Kidney glomerular epithelial cell (primary cell): ENCODE measurements at regions not wholly inside any gene's neighbourhood (a gene's known extent, or its start where the extent isn't known, plus 50 kb on each side); places are given as distances from the start of the nearest gene placed in this dataset.

Experiments used
- DNase-seq: peaks from one replicate; lab custom pipeline; 2025; lab: John Stamatoyannopoulos, UW

DNA sequence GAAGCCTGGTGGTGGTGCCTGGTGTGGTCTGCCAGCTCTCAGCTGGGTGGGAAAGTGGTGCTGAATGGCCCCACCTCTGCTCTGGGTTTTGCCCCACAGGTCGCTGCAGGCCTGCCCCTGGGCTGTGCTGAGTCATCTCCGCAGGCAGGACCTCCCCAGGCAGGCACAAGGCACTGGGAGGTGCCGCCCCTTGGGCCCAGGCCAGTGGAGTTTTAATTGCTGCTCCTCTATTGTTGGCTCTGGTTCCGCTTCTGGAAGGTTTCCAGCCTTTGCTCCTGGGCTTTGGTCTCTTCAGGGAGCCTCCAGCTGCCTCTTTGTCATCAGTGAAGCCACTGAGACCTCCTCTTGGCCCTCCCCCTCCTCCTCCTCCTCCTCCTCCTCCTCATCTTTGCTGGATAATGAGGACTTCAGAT, 180.3 kb upstream of the GRB10 start:
- DNase-seq = peak; percentile 78

DNA sequence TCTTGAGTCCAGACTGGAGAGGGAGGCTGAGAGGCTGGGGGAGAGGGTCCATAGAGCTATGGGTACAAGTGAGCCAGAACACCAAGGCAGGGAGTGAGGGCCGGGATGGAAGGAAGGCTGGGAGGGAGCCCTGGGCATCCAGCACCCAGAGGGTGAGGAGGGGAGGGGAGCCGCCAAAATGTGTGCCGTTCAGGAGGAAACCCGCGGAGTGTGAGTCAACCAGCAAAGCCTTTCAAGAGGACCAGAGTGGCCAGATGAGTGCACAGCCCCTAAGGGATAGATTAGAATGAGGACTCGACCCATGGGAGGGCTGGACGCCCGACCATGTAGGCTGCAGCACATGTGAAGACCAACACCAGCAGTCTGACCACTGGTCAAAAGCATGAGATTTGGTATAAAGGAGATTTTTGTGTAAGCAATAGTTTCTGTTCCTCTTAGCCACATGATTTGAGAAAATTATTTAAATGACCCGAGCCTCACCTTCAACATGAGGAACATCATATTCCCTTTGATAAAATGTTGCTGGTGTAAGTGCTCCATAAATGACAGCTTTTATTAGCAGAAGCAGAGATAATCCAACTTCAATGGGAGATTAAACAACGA, 179.7 kb upstream of the GRB10 start:
- DNase-seq = no peak

DNA sequence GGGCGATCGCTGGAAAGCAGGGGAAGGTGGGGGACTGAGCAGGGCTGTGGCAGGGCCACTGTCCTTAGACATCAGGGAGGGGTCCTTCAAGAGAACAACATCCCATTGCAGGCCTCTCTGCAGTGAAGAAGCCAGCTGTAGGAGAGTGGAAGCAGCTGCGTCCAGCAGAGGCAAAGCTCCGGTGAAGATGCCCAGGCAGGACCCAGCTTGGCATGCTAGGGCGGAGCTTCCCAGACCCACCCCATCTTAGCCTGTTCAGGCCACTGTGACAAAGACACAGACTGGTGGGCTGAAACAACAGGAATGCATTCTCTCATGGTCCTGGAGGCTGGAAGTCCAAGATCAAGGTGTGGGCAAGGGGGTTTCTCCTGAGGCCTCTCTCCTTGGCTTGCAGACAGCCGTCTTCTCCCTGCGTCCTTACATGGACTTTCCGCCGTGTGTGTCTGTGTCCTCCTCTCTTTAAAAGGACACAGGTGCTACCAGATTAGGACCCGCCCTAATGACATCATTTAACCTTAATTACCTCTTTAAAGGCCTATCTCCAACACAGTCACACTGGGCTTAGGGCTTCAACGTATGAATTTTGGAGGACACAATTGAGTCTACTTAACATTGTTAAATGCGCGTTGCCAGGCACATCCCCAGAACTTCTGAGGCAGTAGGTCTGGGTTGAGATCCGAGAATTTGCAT, 178.1 kb upstream of the GRB10 start:
- no peak for DNase-seq

DNA sequence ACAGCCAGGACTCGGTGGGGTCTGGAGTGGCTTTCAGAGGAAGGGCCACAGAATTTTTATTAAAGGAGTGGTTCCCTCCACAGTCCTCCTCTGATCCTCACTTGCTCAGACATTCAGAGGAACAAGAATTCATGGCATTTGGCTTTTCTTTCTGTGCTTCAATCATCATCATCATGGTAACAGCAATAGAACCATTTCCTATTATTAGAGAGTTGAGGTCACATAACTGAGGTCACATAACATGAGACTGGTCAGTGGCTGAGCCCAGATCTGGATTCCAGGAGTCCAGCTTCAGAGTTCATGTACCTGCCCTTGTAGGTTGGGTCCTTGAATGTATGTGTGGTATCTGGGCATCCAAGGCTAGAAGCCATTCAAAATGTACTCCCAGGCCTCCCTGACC, 177.3 kb upstream of the GRB10 start:
- no peak for DNase-seq

DNA sequence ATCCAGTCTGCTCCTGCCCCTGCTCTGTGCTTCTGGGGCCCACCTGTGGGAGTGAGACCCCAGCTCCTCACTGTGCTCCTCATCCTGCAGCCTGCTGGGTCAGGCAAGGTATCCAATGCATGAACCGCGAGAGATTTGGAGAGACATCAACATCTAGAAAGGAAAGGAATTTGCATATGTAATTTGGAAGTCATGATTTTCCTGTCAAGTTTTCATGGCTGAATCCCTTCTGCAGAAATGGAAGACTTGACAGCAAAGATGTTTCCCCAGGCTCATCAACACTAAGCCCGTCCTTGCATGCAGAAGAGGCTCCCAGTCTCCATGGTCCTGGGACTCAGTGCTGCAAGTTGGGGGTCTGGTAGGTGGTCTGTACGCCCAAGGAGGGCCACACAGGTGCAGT, 176.9 kb upstream of the GRB10 start:
- DNase-seq = no peak

DNA sequence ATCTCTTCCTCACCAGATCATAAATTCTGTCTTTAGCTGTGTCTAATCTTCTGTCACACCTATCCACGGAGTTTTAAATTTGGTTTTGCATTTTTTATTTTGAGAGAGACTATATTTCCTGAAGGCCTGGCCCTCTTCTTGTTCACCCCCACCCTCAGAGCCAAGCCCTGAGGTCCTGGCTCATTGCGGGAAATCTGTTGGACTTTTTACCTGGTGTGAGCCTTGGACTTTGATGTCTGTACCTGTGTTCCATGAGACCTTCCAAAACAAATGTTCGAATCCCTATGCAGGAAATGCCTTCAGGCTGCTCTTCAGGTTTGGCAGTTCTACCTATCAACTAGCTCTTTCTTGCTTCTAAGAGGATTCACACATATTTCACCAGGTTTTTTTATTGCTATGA, 175.2 kb upstream of the GRB10 start:
- DNase-seq = no peak

GRCh38 chr7:50957431-50957830, 174.7 kb upstream of the GRB10 start:
- no peak for DNase-seq

- no peak for DNase-seq
These were observed 173.9 kb upstream of the GRB10 start for GRCh38 chr7:50956522-50957155.

- no peak for DNase-seq
These were observed 172.0 kb upstream of the GRB10 start for GRCh38 chr7:50954716-50955115.

DNA sequence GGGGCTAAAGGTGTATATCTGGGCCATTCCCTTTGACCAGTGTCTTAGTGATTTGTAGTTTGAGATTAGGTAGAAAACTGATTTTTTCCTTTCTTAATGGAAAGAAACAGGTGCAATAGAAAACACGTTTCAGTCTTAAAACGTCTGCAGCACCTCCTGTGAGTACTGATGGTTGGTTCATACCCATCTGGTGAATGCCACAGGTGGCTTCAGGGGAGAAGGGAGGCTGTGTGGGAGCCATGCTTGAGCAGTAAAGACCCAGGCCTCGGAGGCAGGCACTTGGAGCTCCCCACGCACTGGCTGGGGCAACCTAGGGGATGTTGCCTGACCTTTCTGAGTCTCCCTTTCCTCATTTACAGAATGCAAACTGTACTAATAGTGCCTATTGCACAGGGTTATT, 171.5 kb upstream of the GRB10 start:
- DNase-seq = no peak

DNA sequence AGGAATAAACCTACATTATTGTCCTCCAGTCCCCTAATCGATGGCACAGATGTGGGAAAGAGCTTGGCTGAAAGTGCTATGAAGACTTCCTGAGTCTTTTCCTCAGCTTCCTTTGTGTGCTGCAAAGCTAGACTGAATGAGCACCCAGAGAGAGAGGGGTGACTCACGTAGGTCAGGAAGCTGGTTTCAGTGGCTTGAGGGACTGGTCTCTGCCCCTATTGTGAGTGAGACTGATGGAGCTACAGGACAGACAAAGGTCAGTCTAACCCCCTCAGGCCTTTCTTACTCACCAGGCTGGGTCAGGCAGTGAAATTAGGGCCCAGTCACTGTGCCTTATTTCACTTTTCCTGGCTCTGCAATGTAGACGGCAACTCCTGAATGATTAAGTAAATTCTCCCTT, 171.1 kb upstream of the GRB10 start:
- no peak for DNase-seq

- no peak for DNase-seq
These were observed 170.6 kb upstream of the GRB10 start for GRCh38 chr7:50953303-50953702.

GRCh38 chr7:50952544-50952943, 169.8 kb upstream of the GRB10 start:
- no peak for DNase-seq

DNA sequence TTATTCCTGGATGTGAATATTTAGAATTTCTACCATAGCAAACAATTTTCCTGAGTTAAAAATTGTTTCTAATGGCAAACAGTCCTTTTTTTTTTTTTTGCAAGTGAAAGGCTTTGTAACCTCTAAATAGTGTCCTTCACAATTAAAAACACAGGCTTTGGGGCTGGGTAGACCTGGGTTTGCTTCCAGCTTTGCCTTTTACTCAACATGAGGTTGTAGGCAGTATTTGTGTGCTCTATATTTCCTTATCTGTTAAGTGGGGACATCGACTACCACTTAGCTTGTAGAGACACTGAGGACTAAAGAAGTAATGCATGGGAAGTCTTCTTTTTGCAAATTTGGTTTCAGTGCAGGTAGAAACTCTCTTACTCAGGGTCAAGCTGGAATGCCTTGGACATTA, 169.4 kb upstream of the GRB10 start:
- DNase-seq = no peak

DNA sequence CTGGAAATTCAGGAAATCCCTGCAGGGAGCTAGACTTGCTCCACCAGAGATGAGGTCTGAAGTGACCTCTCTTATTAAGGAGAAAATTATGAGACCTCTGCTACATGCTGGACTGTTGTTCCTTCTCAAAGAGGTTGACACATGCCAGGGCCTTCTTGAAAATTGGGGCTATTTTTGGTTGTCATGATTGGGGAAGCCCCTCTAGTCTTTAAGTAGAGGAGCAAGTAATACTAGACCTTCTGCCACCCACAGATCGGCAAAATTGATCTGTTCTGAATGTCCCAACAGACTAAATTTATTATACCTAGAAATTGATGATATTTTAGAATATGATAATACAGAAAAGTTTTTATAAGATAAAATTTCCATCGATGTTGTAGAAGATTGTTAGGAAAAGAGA, 160.8 kb upstream of the GRB10 start:
- DNase-seq = no peak

DNA sequence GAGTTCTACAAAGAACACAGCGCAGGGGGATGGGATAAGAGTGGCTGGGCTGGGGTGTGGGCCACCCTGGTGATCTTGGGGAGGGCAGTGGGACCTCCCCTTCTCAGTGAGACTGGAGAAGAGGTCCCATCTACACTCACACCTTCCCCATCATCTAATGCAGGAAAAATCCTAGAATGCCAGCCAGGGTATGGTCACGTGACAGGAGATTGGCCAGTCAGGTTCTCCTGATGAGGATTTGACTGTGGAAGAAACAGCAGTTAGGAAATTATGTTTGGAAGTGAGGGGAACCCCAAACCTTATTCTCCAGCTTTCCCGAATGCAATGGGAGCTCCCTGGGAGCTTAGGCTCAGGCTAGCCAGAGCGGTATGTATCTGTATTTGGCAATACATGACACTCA, 158.8 kb upstream of the GRB10 start:
- no peak for DNase-seq

- no peak for DNase-seq
These were observed 157.9 kb upstream of the GRB10 start for GRCh38 chr7:50940621-50941020.

DNA sequence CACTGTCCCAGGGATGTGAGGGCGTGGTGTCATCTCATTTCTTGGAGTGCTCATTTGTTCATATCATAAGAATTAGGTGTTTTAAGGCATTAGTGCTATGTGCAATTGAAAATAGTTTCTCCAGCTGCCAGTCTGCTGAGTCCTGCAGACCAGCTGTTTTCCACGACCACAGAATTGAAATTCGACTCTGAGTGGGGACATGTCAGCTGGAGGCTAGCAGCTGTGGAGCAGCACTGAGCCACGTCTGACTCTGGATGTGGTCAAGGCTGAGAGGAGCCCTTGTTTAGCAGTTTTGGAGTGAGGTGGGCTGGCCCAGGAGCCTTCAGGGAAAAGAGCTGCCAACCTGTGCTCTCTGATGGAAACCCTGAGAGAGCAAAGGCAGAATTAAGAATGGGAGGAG, 156.3 kb upstream of the GRB10 start:
- no peak for DNase-seq

- DNase-seq = no peak
These were observed 155.0 kb upstream of the GRB10 start for GRCh38 chr7:50937727-50938126.

- DNase-seq = no peak
These were observed 143.4 kb upstream of the GRB10 start for GRCh38 chr7:50926049-50926448.

- no peak for DNase-seq
These were observed 140.8 kb upstream of the GRB10 start for GRCh38 chr7:50923476-50923875.

GRCh38 chr7:50921114-50921813, 138.6 kb upstream of the GRB10 start:
- no peak for DNase-seq

DNA sequence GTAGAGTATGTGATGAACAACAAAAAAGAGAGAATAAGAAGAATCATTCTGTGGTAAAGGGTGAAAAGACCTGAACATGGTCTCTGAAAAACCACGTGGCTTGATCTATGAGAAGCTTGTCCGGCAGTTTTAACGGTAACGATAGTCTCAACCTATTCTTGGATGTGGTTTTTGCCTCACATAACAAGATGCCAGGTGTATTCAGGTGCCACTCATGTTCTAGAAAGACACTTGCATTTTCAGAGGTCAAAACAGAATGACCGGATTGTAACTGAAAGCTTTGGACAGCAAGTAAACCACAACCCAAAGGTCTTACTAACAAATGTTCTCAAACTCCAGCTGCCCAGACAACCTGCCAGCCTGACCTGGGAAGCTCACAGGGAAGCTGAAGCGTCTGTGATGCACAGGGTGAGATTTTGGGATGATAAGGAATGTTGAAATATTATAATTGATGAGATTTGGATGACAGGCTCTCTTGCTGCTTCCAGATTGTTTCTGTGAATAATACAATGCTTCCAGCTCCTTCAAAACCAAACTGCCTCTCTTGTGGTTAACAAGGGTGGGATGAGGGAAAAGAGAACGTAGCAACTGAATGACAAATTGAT, 137.4 kb upstream of the GRB10 start:
- DNase-seq = no peak
